A549 (cell line): ENCODE measurements at regions not wholly inside any gene's neighbourhood (a gene's known extent, or its start where the extent isn't known, plus 50 kb on each side); places are given as distances from the start of the nearest gene placed in this dataset.

Experiments
- ATAC-seq, 2 experiments: fragments of 200-7000 bp in 1 of 2; fragments of >200 bp in 1 of 2; cut with Nextera tagmentation in 1 of 2; cut with Tn5 transposase in 1 of 2; 3 replicates each; pipeline versions ENCODE4 v1.8.0 to v1.9.1; 2018 to 2020; ENCODE audit warnings: mild to moderate bottlenecking in 1 of 2, moderate library complexity in 1 of 2
- CTCF ChIA-PET: fragments of 300-600 bp; sonication (Branson Sonifier 250); formaldehyde crosslinking; extraction: SDS; loops from one replicate; lab custom pipeline; 2021; ENCODE audit warnings: antibody characterized with exemption, inconsistent platforms; lab: Yijun Ruan, JAX
- POLR2A ChIA-PET: fragments of 350-600 bp; formaldehyde crosslinking; extraction: SDS; loops from one replicate; lab custom pipeline; 2021; ENCODE audit warnings: antibody characterized with exemption, inconsistent platforms; lab: Yijun Ruan, JAX
- DNase-seq, 2 experiments: peaks; one replicate each; pipeline versions ENCODE4 v3.0.0 to v3.0.0-alpha.2; 2011 to 2016; ENCODE audit warnings: low read depth in 1 of 2, low spot score in 1 of 2
- FAIRE-seq: peaks from 2 replicates; lab custom pipeline; 2011; peaks lifted over from hg19 to GRCh38; lab: Jason Lieb, UNC
- H3K27ac ChIP-seq, 2 experiments: fragments of >200 bp; sonication (Bioruptor Twin); formaldehyde crosslinking; 3 replicates each; pipeline ENCODE4 v1.5.1; 2016 to 2017
- H3K4me1 ChIP-seq: fragments of >200 bp; sonication (Bioruptor Twin); formaldehyde crosslinking; 3 replicates; pipeline ENCODE4 v1.6.1; 2016
- H3K4me2 ChIP-seq: fragments of >200 bp; sonication (Bioruptor Twin); formaldehyde crosslinking; 3 replicates; pipeline ENCODE4 v1.6.1; 2016
- H3K4me3 ChIP-seq: fragments of >200 bp; sonication (Bioruptor Twin); formaldehyde crosslinking; 3 replicates; pipeline ENCODE4 v1.5.1; 2016
- H3K9me3 ChIP-seq: fragments of >200 bp; sonication (Bioruptor Twin); formaldehyde crosslinking; 3 replicates; pipeline ENCODE4 v1.6.1; 2016
- BCL3 ChIP-seq: fragments of >200 bp; sonication (Bioruptor Twin); formaldehyde crosslinking; IDR thresholded peaks from 3 replicates; pipeline ENCODE4 v1.6.1; 2016
- BHLHE40 ChIP-seq: IDR thresholded peaks from 2 replicates; pipeline ENCODE4 v1.6.1; 2012; ENCODE audit warnings: low read depth, low read length, inconsistent platforms
- CHD2 ChIP-seq: fragments of 150-350 bp; IDR thresholded peaks from 2 replicates; pipeline ENCODE4 v1.6.1; 2014; ENCODE audit warnings: low read length; ENCODE audit not compliant: partially characterized antibody
- E2F6 ChIP-seq: IDR thresholded peaks from 2 replicates; pipeline ENCODE4 v1.6.1; 2012; ENCODE audit warnings: low read depth, borderline replicate concordance
- EHMT2 ChIP-seq: fragments of 200-600 bp; sonication (generic); IDR thresholded peaks from 2 replicates; pipeline ENCODE4 v1.6.1; 2016; ENCODE audit warnings: antibody characterized with exemption, low read depth, mild to moderate bottlenecking, moderate library complexity
- EP300 ChIP-seq, 2 experiments: fragments of >200 bp; sonication (Bioruptor Twin); formaldehyde crosslinking; IDR thresholded peaks; 2 replicates in 1 of 2; 3 replicates in 1 of 2; pipeline ENCODE4 v1.6.1; 2016 to 2017
- FOSB ChIP-seq: fragments of 250-450 bp; sonication (Bioruptor Pico); IDR thresholded peaks from 2 replicates; pipeline ENCODE4 v1.5.0; 2020; ENCODE audit warnings: mild to moderate bottlenecking, moderate library complexity
- GATA3 ChIP-seq: IDR thresholded peaks from 2 replicates; pipeline ENCODE4 v1.6.1; 2012; ENCODE audit warnings: borderline replicate concordance
- HES2 ChIP-seq: fragments of >200 bp; sonication (Bioruptor Twin); formaldehyde crosslinking; IDR thresholded peaks from 2 replicates; pipeline ENCODE4 v1.6.1; 2016
- HOXB13 ChIP-seq: fragments of 250-450 bp; sonication (Bioruptor Pico); IDR thresholded peaks from 2 replicates; pipeline ENCODE4 v1.5.0; 2020; ENCODE audit warnings: low read depth, mild to moderate bottlenecking, moderate library complexity
- JUNB ChIP-seq: fragments of >200 bp; sonication (Bioruptor Twin); formaldehyde crosslinking; IDR thresholded peaks from 2 replicates; pipeline ENCODE4 v1.6.1; 2016
- KDM5A ChIP-seq: fragments of 200-600 bp; sonication (generic); IDR thresholded peaks from 2 replicates; pipeline ENCODE4 v1.6.1; 2016; ENCODE audit warnings: antibody characterized with exemption, mild to moderate bottlenecking
- MAFK ChIP-seq: fragments of 450-650 bp; IDR thresholded peaks from 2 replicates; pipeline ENCODE4 v1.6.1; 2014; ENCODE audit not compliant: partially characterized antibody
- MYC ChIP-seq: IDR thresholded peaks from 2 replicates; pipeline ENCODE4 v1.6.1; 2012; ENCODE audit warnings: mild to moderate bottlenecking, inconsistent platforms, low read length, improper control_type of control experiment, borderline replicate concordance
- NFE2L2 ChIP-seq: fragments of 150-350 bp; conservative IDR thresholded peaks from 2 replicates; pipeline ENCODE4 v1.6.1; 2014; ENCODE audit warnings: low read length
- NR3C1 ChIP-seq: fragments of >200 bp; sonication (Bioruptor Twin); formaldehyde crosslinking; IDR thresholded peaks from 3 replicates; pipeline ENCODE4 v1.6.1; 2017
- RAD21 ChIP-seq, 2 experiments: fragments of >200 bp in 1 of 2; sonication (Bioruptor Twin) in 1 of 2; formaldehyde crosslinking in 1 of 2; IDR thresholded peaks in 1 of 2; conservative IDR thresholded peaks in 1 of 2; 2 replicates in 1 of 2; 3 replicates in 1 of 2; pipeline ENCODE4 v1.6.1; 2012 to 2018; ENCODE audit warnings: inconsistent platforms in 1 of 2
- RCOR1 ChIP-seq: fragments of 150-350 bp; IDR thresholded peaks from 2 replicates; pipeline ENCODE4 v1.6.1; 2014; ENCODE audit warnings: antibody characterized with exemption, low read length, low read depth
- RFX5 ChIP-seq: fragments of 450-650 bp; IDR thresholded peaks from 2 replicates; pipeline ENCODE4 v1.7.1; 2014; ENCODE audit warnings: antibody characterized with exemption, mild to moderate bottlenecking, moderate library complexity
- SREBF2 ChIP-seq: fragments of 450-650 bp; IDR thresholded peaks from 2 replicates; pipeline ENCODE4 v1.6.1; 2014; ENCODE audit warnings: mild to moderate bottlenecking, moderate library complexity
- TP53 ChIP-seq: fragments of 250-450 bp; sonication (Bioruptor Pico); IDR thresholded peaks from 2 replicates; pipeline ENCODE4 v1.5.0; 2021; ENCODE audit warnings: mild to moderate bottlenecking, moderate library complexity
- USF2 ChIP-seq: fragments of 450-650 bp; IDR thresholded peaks from 2 replicates; pipeline ENCODE4 v1.6.1; 2014; ENCODE audit warnings: antibody characterized with exemption
- ZFP36 ChIP-seq: fragments of 450-650 bp; IDR thresholded peaks from 2 replicates; pipeline ENCODE4 v1.6.1; 2014; ENCODE audit warnings: borderline replicate concordance; ENCODE audit not compliant: partially characterized antibody
- WGBS: methylation state at CpG from one replicate; pipeline ENCODE4 v1.1.6; 2017; ENCODE audit errors: missing lambda C conversion rate; 5-methylcytosine and 5-hydroxymethylcytosine counted together

GRCh38 chr2:18836436-18836835 lies 247.1 kb upstream of the NT5C1B start:
- Histone ChIP-seq H3K4me3 (no peak overlapping the region), H3K9me3 (no peaks in the 10 kb centered on the region), H3K27ac (no peak overlapping the region), H3K4me2 (no peak overlapping the region), H3K4me1 (peaks cover 14% of the 10 kb centered on the region; the same call in 1 of the 3 replicates)
- ChIA-PET POLR2A (no interaction called here), CTCF (interaction anchor here (0.5 to 1.0 kb wide), 2 partner anchors 86 to 1111 kb away, joined by 3 read pairs; no protein-coding TSS in a partner anchor)
- no peak for FAIRE-seq
- no peak for ATAC-seq
- no peak for DNase-seq
- TF ChIP-seq BCL3 (no peak), CHD2 (no peak), BHLHE40 (no peak), NFE2L2 (no peak), RAD21 (conservative IDR thresholded peaks at IDR 0.05 in 1 of 2, IDR thresholded peaks at IDR 0.05 in 1 of 2) (no peak), MAFK (no peak), ZFP36 (no peak), TP53 (CRISPR knock-in tag) (no peak), RCOR1 (no peak), RFX5 (no peak), HOXB13 (CRISPR knock-in tag) (no peak), EP300 (IDR thresholded peaks at IDR 0.05) (no peak), SREBF2 (no peak), USF2 (no peak)
- 58% methylated on average over 4 of the region's 4 CpGs for WGBS

- WGBS: 90% methylated on average over 2 of the region's 2 CpGs
- POLR2A ChIA-PET: no interaction called here
- DNase-seq (no peak), ATAC-seq (no peak), FAIRE-seq (no peak)
- Histone ChIP-seq H3K27ac (no peak overlapping the region), H3K9me3 (no peaks in the 10 kb centered on the region), H3K4me1 (peaks cover 20% of the 10 kb centered on the region; the same call in 1 of the 3 replicates), H3K4me2 (no peak overlapping the region), H3K4me3 (no peak overlapping the region)
- CTCF ChIA-PET: interaction anchor here (0.5 to 1.1 kb wide), 4 partner anchors 11 to 1110 kb away, joined by 3 read pairs; no protein-coding TSS in a partner anchor
- TF ChIP-seq EHMT2: no peak
- no peak for TF ChIP-seq NFE2L2
- TF ChIP-seq JUNB: no peak
- TF ChIP-seq FOSB (CRISPR knock-in tag): no peak
- TF ChIP-seq MYC: no peak
- TF ChIP-seq EP300 (IDR thresholded peaks at IDR 0.05): no peak
- TF ChIP-seq KDM5A: no peak
- TF ChIP-seq GATA3: no peak
- no peak for TF ChIP-seq RAD21 (conservative IDR thresholded peaks at IDR 0.05 in 1 of 2, IDR thresholded peaks at IDR 0.05 in 1 of 2)
- TF ChIP-seq CHD2: no peak
- TF ChIP-seq HES2: no peak
- TF ChIP-seq BHLHE40: no peak
- no peak for TF ChIP-seq NR3C1
- TF ChIP-seq E2F6: no peak
These were observed 246.4 kb upstream of the NT5C1B start for GRCh38 chr2:18835787-18836186.
